H1 (cell line): ENCODE measurements at regions not wholly inside any gene's neighbourhood (a gene's known extent, or its start where the extent isn't known, plus 50 kb on each side); places are given as distances from the start of the nearest gene placed in this dataset.

Experiments
- ASH2L ChIP-seq: fragments of 200-600, 300-600 bp; sonication (generic); IDR thresholded peaks from one replicate; pipeline ENCODE4 v1.7.1; 2017; ENCODE audit warnings: low read length
- CBX8 ChIP-seq: fragments of 300-800, 300-1000 bp; sonication (generic); IDR thresholded peaks from 2 replicates; pipeline ENCODE4 v1.7.1; 2016; ENCODE audit warnings: low read depth, low read length, borderline replicate concordance
- CTCF ChIP-seq, 3 experiments: IDR thresholded peaks; 1 replicate in 2 of 3; 2 replicates in 1 of 3; pipeline versions ENCODE4 v1.5.1 to v1.6.1; 2011; ENCODE audit warnings: low read length in 3 of 3, mild to moderate bottlenecking in 3 of 3, inconsistent platforms in 2 of 3, low read depth in 1 of 3, moderate library complexity in 1 of 3; ENCODE audit not compliant: insufficient read depth in 1 of 3; ENCODE audit errors: control extremely low read depth in 1 of 3
- HDAC6 ChIP-seq: IDR thresholded peaks from one replicate; pipeline ENCODE4 v1.7.1; 2012; ENCODE audit warnings: low read depth, mild to moderate bottlenecking, inconsistent platforms, low read length, moderate library complexity
- POLR2A ChIP-seq, 2 experiments: IDR thresholded peaks; 1 replicate in 1 of 2; 2 replicates in 1 of 2; pipeline ENCODE4 v1.6.1; 2011; ENCODE audit warnings: low read depth in 2 of 2, low read length in 2 of 2, mild to moderate bottlenecking in 2 of 2; ENCODE audit errors: control extremely low read depth in 1 of 2
- POLR2AphosphoS5 ChIP-seq: IDR thresholded peaks from 2 replicates; pipeline ENCODE4 v1.6.1; 2011; ENCODE audit warnings: low read depth, low read length
- SIRT6 ChIP-seq: IDR thresholded peaks from one replicate; pipeline ENCODE4 v1.7.1; 2012; ENCODE audit warnings: low read length, inconsistent platforms
- SUZ12 ChIP-seq: fragments of 200-600 bp; sonication (generic); IDR thresholded peaks from 2 replicates; pipeline ENCODE4 v1.6.1; 2012; ENCODE audit warnings: mild to moderate bottlenecking, inconsistent platforms, low read length, moderate library complexity, mixed read lengths
- TAF1 ChIP-seq: IDR thresholded peaks from 2 replicates; pipeline ENCODE4 v1.6.1; 2011; ENCODE audit warnings: mild to moderate bottlenecking, low read depth, low read length
- TF ChIP-seq, protein P1 (sequence below): IDR thresholded peaks from 2 replicates; pipeline ENCODE4 v1.6.1; 2011; ENCODE audit warnings: low read depth, mild to moderate bottlenecking, low read length; ENCODE audit not compliant: insufficient read depth

DNA sequence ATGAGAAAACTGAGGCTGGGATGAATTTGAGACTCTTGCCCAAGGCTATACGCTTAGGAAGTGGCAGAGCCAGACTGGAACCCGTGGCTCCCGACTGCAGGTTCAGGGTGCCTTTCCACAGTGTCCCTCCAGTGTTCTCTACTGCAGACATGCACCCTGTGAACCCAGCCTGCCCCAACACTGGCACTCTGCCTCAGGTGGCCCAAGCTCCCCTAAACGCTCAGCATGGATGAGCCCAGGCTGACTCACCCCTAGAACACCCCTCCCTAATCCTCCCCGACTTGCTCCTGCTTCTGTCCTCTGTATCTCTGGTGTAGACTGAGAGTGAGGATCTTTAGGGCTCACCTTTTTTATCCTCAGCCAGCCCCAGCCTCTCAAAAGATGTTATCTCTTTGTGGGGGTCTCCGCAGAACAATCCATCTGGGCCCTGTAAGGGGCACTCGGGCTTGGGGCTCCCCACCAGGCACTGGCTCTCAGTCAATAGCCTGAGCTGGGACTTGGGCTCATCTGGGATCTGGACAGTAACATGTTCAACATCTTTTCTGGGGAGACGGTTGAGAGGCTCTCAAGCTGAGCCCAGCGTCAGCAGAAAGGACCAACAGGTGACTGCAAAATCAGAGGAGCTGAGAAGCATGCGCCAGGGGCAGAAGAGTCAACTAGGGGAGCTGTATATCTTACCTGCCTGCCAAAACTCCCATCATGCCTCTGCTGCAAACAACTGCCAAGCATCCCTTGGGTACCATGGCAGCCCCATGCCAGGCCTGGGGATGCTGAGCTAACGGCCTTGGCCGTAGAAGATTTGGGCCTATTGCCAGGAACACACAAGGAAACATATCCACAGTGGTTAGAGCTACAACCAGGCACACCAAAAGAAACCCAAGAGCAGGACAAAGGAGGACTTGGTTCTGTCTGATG is 176.2 kb downstream of the BUD13 start:
- TF ChIP-seq CBX8 (no peak), POLR2AphosphoS5 (no peak), CTCF (IDR thresholded peaks at IDR 0.05; ENCODE audit: control extremely low read depth in 1 of 3, insufficient read depth in 1 of 3, low read depth in 1 of 3, low read length in 3 of 3) (no peak), ASH2L (no peak), TAF1 (no peak), HDAC6 (no peak), POLR2A (IDR thresholded peaks at IDR 0.05; ENCODE audit: control extremely low read depth in 1 of 2, low read depth in 2 of 2, low read length in 2 of 2) (no peak), SUZ12 (no peak), SIRT6 (no peak)
- TF ChIP-seq, protein P1, sequence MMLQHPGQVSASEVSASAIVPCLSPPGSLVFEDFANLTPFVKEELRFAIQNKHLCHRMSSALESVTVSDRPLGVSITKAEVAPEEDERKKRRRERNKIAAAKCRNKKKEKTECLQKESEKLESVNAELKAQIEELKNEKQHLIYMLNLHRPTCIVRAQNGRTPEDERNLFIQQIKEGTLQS, result no peak
